GM19468 (cell line): ENCODE measurements at regions not wholly inside any gene's neighbourhood (a gene's known extent, or its start where the extent isn't known, plus 50 kb on each side); places are given as distances from the start of the nearest gene placed in this dataset.

ENCODE experiments used
- ATAC-seq: cut with Tn5 transposase; IDR thresholded peaks from one replicate; pipeline ENCODE4 v1.9.1; 2021; ENCODE audit warnings: mild to moderate bottlenecking, moderate library complexity, moderate number of reproducible peaks; ENCODE audit not compliant: unreplicated experiment; ENCODE audit errors: extremely low read depth

DNA sequence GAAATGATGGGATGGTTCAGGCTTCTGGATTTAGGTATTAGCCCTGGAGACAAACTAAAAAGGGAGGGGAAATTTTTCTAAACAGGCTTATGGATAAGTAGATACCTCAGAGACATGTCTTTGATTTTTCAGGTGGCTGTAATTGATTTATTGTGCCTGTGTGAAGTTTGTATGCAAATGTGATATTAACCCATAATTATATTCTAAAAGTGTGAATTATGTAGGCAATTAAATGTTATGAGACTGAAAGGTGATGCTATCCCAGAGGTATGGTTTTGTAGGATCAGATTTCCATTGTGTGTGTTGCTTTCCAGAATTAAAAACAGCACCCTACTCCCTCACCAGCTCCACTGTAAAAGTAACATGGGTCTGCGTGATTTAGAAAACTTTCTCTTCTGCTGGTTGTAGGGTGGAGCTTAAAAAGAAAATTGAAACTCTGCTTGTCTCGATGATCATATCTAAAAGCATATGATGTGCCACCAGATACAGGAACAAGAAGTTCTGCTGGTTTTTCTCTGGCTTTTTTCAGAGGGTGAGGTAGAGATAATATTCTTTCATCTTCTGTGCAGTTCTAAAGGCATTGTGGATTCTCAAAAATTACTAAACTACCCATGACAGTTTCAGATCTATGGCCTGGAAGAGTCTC lies 71.8 kb upstream of the TAF11L2 start:
- ATAC-seq, result peak; percentile 56

DNA sequence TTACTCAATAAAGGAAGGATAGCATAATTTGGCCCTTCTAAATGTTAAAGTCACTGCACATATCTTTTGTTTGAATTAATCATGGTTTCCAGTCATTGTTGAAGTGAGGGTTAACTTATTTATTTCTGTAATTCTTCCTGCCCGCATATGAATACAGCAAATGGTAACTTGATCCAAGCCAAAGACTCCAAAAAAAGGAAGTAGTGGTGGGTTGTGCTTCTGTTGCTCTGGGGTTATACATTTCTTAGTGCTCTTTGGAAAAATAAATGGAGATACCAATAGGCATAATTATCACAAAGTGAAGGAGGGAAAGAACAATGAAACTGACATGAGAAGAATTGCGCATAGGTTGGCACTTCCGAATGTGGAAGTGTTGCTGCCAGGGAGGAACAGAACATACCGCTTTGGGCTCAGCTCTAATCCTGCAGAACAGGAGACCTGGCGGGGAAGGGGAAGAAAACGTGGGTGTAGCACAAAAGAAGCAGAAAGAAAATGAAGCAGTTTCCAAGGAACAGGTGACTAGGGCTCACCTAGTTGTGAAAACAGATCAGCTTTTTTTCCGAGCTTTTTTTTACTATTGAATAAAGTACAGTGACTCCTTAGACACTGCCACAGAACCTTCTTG lies 69.7 kb upstream of the TAF11L2 start:
- no peak for ATAC-seq

DNA sequence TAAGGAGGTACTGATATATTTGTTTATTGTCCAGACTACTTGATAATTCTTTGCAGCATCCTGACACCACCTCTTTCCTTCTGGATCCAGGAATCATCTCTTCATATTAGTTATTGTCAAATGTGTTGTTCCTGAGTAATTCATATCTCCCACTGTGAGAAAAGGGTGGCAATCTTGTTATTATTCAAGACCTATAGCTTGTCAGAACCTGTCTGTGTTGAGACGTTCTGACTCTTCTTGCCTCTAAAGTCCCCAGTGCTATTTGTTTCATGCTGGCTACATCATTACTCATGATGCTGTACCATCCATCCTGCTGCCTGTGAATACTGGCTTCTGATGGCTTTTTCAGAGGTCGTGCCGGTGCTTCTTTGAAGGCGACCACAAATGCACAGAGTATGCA lies 68.7 kb upstream of the TAF11L2 start:
- ATAC-seq, result no peak

- ATAC-seq, result no peak
These were observed 67.8 kb upstream of the TAF11L2 start for GRCh38 chr5:17430241-17430640.

DNA sequence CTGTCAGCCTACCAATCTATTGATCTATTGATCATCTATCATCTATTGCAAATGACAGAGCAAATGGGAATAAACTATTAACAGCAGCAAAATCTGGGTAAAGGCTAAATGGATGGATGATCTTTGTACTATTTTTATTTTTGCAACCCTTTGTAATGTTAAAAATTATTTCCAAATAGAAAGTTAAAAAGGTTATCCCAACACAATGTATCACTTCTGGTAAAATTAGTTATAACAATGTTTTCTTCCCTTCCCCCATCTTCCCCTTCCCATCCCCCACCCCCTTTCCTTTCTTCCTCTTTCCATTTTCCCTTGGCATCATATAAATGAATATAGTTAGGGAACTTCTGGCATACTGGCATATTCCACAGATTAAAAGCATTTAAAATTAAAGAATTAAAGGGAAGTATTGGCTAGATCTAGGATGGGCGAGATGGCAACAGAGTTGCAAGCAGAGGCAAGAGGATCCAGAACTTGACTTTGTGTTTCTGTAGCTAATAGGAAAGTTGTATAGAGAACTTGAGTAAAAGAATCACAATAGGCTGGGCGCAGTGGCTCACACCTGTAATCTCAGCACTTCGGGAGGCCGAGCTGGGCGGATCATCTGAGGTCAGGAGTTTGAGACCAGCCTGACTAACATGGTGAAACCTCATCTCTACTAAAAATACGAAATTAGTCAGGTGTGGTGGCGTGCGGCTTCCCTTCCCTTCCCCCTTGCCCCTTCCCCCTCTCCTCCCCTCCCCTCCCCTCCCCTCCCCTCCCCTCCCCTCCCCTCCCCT lies 66.6 kb upstream of the TAF11L2 start:
- ATAC-seq, result no peak

- ATAC-seq, result no peak
These were observed 65.5 kb upstream of the TAF11L2 start for GRCh38 chr5:17432569-17432968.

- ATAC-seq, result no peak
These were observed 64.6 kb upstream of the TAF11L2 start for GRCh38 chr5:17433406-17433805.

DNA sequence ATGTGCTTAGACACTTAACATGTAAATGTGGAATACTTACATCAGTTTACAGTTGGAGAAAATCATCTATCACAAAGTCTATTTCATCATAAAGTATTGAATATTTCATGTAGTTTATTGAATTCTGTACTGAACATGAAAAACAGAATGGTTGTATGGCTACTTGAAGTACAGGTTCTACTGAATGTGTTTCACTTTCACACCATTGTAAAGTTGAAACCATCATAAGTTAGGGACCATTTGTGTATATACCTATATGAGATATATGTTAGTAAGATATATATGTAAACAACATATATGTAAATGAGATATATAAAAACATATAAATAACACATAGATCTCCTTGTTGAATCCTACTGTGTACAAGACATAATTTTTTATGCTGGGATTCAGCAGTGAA lies 63.0 kb upstream of the TAF11L2 start:
- ATAC-seq, result no peak

DNA sequence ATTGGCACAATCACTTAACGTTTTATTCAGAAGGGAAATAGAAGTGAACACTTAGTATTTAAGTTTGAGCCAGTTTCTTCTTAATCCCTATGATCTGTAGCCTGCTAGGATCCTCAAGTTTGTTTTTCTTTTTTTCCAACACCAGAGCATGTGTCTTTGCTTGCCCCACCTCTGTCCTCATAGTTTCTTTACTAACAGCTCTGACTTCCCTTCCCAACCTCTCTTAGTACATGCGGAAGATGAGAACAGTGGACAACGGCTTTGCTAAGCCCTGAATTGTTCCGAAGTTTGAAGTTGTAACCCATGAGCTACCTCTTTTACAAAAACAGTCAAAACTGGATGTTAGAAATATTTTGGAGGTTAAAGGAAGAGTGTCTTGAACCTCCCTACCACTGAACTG lies 61.7 kb upstream of the TAF11L2 start:
- ATAC-seq, result peak; percentile 6

GRCh38 chr5:17436761-17437221 lies 61.2 kb upstream of the TAF11L2 start:
- peak; percentile 66 for ATAC-seq

GRCh38 chr5:17438027-17438426 lies 60.0 kb upstream of the TAF11L2 start:
- ATAC-seq, result no peak

GRCh38 chr5:17439956-17440355 lies 58.1 kb upstream of the TAF11L2 start:
- no peak for ATAC-seq

DNA sequence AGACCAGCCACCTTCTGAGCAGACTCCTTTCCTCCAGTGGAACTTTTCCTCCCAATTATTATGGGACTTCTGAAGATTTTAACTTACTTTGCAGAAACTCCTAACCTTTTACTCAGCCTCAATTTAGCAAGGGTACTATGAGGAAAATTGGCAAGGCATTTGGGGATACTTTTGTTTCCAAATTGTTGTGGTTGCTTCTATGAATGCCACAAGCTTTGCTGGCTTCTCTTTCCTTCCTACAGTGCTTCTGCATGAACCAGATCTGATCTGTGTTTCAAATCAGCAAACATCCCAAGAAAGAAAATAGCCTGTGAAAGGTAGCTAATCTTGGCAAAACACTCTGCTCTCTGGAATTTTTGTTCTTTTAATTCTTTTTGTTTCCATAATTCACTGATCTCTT lies 57.3 kb upstream of the TAF11L2 start:
- no peak for ATAC-seq

DNA sequence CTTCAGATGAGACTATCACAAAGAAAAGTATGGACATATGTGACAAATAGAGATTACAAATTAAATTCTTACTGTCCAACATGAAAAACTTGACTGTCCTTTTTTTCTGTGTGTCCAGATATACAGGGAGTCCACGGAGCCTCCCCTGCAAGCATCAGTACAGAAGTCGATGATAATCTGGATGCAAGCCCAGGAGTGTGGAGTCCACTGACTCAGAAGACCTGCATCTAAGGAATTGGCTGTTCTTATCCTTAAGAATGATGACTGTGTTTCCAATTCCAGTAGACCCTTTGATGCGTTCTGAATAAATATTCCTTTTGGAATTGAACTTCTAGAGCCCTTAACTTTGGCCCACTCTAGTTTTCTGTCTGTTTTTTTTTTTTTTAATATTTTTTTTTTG lies 56.7 kb upstream of the TAF11L2 start:
- no peak for ATAC-seq

DNA sequence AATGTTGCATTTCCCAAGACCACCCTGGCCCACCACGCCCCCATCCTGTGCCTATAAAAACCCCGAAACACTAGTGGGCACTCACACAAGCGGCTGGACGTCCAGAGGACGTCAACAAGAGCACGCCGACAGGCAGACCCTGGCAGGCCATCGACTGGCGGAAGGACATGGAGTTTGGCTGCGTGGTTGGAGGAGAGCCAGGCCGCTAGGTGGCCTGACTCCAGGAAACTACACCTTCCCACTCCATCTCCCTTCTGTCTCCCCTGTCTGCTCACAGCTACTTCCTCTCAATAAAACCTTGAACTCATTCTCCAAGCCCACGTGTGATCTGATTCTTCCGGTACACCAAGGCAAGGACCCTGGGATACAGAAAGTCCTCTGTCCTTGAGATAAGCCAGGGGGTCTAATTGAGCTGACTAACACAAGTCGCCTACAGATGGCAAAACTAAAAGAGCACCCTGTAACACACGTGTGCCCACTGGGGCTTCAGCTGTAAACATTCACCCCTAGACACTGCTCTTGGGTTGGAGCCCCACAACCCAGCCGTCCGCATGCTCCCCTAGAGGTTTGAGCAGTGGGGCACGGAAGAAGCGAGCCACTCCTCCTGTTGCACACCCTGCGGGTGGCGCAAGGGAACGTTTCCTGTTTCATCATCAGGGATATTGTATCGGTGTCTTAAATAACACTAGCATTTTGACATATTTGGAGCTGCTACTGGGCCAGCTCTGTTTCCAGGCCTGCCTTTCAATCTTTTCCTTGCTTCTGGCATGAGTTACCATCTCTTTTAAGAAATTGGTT lies 54.5 kb upstream of the TAF11L2 start:
- ATAC-seq, result no peak

DNA sequence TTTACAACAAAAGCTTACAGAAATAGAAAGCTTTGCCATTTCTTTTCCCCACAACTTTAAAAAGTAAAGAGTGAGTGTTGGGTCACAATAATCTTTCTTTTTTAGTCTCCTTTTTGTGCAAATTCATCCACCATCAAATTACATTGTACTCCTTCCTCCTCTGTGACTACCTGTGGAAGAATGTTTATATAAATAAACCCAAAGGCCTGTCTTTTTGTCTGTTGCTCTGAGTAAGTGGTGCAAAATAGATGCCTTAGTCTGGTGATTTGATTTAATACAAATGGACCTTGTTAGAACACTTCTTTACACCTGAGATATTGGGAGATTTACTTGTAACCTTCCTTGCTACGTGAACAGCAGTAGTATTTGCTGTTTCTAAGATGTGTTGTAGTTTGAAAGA lies 53.5 kb upstream of the TAF11L2 start:
- ATAC-seq, result no peak

GRCh38 chr5:17445185-17445584 lies 52.8 kb upstream of the TAF11L2 start:
- no peak for ATAC-seq
